ENCODE measurements at regions not wholly inside any gene's neighbourhood (a gene's known extent, or its start where the extent isn't known, plus 50 kb on each side); places are given as distances from the start of the nearest gene placed in this dataset.

DNA sequence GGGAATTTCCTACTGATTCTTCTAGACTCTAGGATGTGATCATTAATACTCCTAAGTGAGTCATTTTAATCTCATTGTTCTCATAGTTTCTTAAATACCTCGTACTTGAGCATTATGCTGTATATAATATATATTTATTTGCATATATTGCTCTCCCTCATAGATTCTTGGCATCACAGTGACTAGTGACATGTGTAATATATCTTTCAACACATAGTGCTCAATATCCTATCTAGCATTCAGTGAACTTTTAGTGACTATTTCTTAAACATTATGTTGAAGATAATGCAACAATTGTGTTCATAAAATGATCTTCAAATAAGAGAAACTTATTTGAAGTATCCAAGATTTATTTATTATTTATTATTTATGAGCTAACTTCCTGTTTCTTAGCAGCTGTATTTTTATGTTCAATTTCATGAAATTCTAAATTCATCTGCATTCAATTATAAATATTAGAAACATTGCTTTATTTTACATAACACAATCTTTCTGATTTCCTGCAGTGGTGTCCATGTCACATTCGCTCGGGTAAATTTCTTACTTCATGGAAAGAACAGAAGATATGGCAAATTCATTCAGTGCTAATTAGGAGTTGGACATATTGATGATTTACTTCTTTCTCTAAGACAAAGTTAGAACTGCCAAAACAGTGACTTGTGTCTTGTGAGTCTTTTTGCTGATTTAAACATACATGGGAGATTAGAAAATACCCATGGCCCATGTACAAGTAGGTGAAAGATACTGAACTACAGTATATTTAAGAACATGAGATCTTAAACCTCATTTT is 1095.5 kb upstream of the IGFBP7 start:
- 45% methylated on average over 3 of the region's 3 CpGs for WGBS (ENCODE audit: low lambda C conversion rate)
- Histone ChIP-seq H3K27ac (ENCODE audit: low read depth in 2 of 2, low read length in 1 of 2) (no peak overlapping the region), H3K36me3 (replicated peaks in 1 of 2; ENCODE audit: control insufficient read depth in 1 of 2, insufficient read depth in 2 of 2, low read length in 1 of 2) (no peaks in the 10 kb centered on the region), H3K4me1 (ENCODE audit: control insufficient read depth in 1 of 2, insufficient read depth in 2 of 2, low read depth in 1 of 2, low read length in 1 of 2) (no peaks in the 10 kb centered on the region), H3K9me3 (no peaks in the 10 kb centered on the region), H3K79me2 (ENCODE audit: insufficient read depth) (no peaks in the 10 kb centered on the region), H3K27me3 (ENCODE audit: insufficient read depth) (no peaks in the 10 kb centered on the region), H3F3A (replicated peaks; ENCODE audit: insufficient read depth) (no peaks in the 10 kb centered on the region), H3K9ac (no peak overlapping the region), H2AFZ (ENCODE audit: low read depth) (no peak overlapping the region), H3K4me3 (ENCODE audit: low read depth in 2 of 2, low read length in 1 of 2) (no peak overlapping the region), H3K9me2 (no peaks in the 10 kb centered on the region), H4K20me1 (ENCODE audit: insufficient read depth) (no peaks in the 10 kb centered on the region), H3K4me2 (no peak overlapping the region)
- no peak for DNase-seq
- ChIA-PET POLR2A (no interaction called here), CTCF (no interaction called here)
- TF ChIP-seq EP300 (IDR thresholded peaks at IDR 0.05; ENCODE audit: borderline replicate concordance in 1 of 2, low read depth in 1 of 2, low read length in 1 of 2) (no peak), RFX5 (IDR thresholded peaks at IDR 0.05; ENCODE audit: low read length) (no peak), TEAD4 (IDR thresholded peaks at IDR 0.05; ENCODE audit: borderline replicate concordance, insufficient read depth) (no peak), NRF1 (IDR thresholded peaks at IDR 0.05; ENCODE audit: low read depth, low read length) (no peak), MXI1 (IDR thresholded peaks at IDR 0.05; ENCODE audit: low read depth, low read length) (no peak), EZH2phosphoT487 (IDR thresholded peaks at IDR 0.05; ENCODE audit: borderline replicate concordance, low read depth) (no peak), NFIC (IDR thresholded peaks at IDR 0.05; ENCODE audit: borderline replicate concordance) (no peak), FOXJ3 (CRISPR knock-in tag; IDR thresholded peaks at IDR 0.05) (no peak), TAF1 (IDR thresholded peaks at IDR 0.05; ENCODE audit: borderline replicate concordance, low read depth, low read length) (no peak), JUND (IDR thresholded peaks at IDR 0.05) (no peak), ELF1 (IDR thresholded peaks at IDR 0.05) (no peak), RAD21 (IDR thresholded peaks at IDR 0.05; ENCODE audit: low read length) (no peak), POLR2AphosphoS5 (IDR thresholded peaks at IDR 0.05; ENCODE audit: low read depth, low read length) (no peak)
- TF ChIP-seq, protein P1, sequence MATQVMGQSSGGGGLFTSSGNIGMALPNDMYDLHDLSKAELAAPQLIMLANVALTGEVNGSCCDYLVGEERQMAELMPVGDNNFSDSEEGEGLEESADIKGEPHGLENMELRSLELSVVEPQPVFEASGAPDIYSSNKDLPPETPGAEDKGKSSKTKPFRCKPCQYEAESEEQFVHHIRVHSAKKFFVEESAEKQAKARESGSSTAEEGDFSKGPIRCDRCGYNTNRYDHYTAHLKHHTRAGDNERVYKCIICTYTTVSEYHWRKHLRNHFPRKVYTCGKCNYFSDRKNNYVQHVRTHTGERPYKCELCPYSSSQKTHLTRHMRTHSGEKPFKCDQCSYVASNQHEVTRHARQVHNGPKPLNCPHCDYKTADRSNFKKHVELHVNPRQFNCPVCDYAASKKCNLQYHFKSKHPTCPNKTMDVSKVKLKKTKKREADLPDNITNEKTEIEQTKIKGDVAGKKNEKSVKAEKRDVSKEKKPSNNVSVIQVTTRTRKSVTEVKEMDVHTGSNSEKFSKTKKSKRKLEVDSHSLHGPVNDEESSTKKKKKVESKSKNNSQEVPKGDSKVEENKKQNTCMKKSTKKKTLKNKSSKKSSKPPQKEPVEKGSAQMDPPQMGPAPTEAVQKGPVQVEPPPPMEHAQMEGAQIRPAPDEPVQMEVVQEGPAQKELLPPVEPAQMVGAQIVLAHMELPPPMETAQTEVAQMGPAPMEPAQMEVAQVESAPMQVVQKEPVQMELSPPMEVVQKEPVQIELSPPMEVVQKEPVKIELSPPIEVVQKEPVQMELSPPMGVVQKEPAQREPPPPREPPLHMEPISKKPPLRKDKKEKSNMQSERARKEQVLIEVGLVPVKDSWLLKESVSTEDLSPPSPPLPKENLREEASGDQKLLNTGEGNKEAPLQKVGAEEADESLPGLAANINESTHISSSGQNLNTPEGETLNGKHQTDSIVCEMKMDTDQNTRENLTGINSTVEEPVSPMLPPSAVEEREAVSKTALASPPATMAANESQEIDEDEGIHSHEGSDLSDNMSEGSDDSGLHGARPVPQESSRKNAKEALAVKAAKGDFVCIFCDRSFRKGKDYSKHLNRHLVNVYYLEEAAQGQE (IDR thresholded peaks at IDR 0.05; ENCODE audit: low read depth, low read length) = no peak
- TF ChIP-seq, protein P2, sequence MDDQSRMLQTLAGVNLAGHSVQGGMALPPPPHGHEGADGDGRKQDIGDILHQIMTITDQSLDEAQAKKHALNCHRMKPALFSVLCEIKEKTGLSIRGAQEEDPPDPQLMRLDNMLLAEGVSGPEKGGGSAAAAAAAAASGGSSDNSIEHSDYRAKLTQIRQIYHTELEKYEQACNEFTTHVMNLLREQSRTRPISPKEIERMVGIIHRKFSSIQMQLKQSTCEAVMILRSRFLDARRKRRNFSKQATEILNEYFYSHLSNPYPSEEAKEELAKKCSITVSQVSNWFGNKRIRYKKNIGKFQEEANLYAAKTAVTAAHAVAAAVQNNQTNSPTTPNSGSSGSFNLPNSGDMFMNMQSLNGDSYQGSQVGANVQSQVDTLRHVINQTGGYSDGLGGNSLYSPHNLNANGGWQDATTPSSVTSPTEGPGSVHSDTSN (IDR thresholded peaks at IDR 0.05) = no peak
- TF ChIP-seq, protein P3, sequence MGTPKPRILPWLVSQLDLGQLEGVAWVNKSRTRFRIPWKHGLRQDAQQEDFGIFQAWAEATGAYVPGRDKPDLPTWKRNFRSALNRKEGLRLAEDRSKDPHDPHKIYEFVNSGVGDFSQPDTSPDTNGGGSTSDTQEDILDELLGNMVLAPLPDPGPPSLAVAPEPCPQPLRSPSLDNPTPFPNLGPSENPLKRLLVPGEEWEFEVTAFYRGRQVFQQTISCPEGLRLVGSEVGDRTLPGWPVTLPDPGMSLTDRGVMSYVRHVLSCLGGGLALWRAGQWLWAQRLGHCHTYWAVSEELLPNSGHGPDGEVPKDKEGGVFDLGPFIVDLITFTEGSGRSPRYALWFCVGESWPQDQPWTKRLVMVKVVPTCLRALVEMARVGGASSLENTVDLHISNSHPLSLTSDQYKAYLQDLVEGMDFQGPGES (IDR thresholded peaks at IDR 0.05; ENCODE audit: low read depth, low read length) = no peak

Data from SK-N-SH (cell line).